ENCODE measurements at regions not wholly inside any gene's neighbourhood (a gene's known extent, or its start where the extent isn't known, plus 50 kb on each side); places are given as distances from the start of the nearest gene placed in this dataset.

GRCh38 chr1:4931486-4931885 lies 277.1 kb downstream of the AJAP1 start:
- no peaks in the 10 kb centered on the region for H3K36me3 ChIP-seq
- ATAC-seq: no peak
- H3K4me3 ChIP-seq: no peak overlapping the region
- intact Hi-C loops (cut with DNase I): no loop called here
- TF ChIP-seq CTCF (IDR thresholded peaks at IDR 0.05) (no peak), POLR2A (IDR thresholded peaks at IDR 0.05) (no peak)
- no peaks in the 10 kb centered on the region for H3K9me3 ChIP-seq
- no peak for DNase-seq
- H3K27me3 ChIP-seq: no peaks in the 10 kb centered on the region
- no peak overlapping the region for H3K27ac ChIP-seq
- 54% methylated on average over 4 of the region's 4 CpGs for WGBS (ENCODE audit: insufficient coverage, low coverage, low lambda C conversion rate, missing lambda C conversion rate)
- H3K4me1 ChIP-seq: no peaks in the 10 kb centered on the region

DNA sequence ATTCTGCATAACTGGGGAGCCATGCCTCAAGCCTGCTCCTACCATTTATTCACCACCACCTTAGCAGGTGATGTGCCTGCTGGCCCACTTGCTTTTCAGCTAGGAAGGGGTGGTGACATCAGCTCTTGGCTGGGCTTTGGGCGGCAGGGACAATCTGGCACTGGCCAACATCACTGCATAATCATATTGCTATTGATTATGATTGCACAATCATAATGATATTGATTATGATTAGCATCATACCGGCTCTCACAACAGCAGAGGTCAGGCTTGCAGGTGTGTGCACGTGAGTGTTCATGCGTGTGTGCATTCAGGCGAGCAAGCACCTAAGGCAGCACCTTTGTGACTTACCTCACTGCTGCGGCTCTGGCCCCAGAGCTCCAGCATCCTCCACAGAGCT lies 273.8 kb downstream of the AJAP1 start:
- Histone ChIP-seq H3K27ac (no peak overlapping the region), H3K27me3 (no peaks in the 10 kb centered on the region), H3K4me3 (no peak overlapping the region), H3K9me3 (no peaks in the 10 kb centered on the region), H3K4me1 (no peaks in the 10 kb centered on the region), H3K36me3 (no peaks in the 10 kb centered on the region)
- no peak for DNase-seq
- intact Hi-C loops (cut with DNase I): no loop called here
- no peak for ATAC-seq
- TF ChIP-seq POLR2A (IDR thresholded peaks at IDR 0.05) (no peak), CTCF (IDR thresholded peaks at IDR 0.05) (no peak)
- 36% methylated on average over 5 of the region's 6 CpGs for WGBS (ENCODE audit: insufficient coverage, low coverage, low lambda C conversion rate, missing lambda C conversion rate)

- no peak for DNase-seq
- Histone ChIP-seq H3K9me3 (no peaks in the 10 kb centered on the region), H3K36me3 (no peaks in the 10 kb centered on the region), H3K27me3 (no peaks in the 10 kb centered on the region), H3K27ac (no peak overlapping the region), H3K4me3 (no peak overlapping the region), H3K4me1 (no peaks in the 10 kb centered on the region)
- 25% methylated on average over 2 of the region's 2 CpGs for WGBS (ENCODE audit: insufficient coverage, low coverage, low lambda C conversion rate, missing lambda C conversion rate)
- intact Hi-C loops (cut with DNase I): no loop called here
- TF ChIP-seq POLR2A (IDR thresholded peaks at IDR 0.05) (no peak), CTCF (IDR thresholded peaks at IDR 0.05) (no peak)
- no peak for ATAC-seq
Measured at GRCh38 chr1:4924356-4924755, 269.9 kb downstream of the AJAP1 start.

DNA sequence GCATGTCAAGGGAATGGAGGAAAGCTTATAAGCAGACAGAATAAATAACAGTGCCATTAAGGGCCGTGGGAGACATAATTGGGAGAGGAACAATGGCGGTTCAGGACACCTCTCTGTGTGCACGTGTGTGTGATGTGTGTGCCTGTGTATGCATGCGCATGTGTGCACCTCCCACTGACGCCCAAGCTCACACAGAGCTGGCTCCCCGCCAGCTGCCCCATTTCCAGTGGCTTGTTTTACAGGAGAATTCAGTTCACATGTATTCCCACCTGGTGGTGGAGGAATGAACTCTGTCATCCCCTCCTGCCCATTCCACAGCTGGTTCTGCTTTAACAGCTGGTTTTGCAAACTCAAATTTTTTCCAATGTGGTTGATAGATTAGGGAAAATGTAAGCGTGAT lies 262.2 kb downstream of the AJAP1 start:
- TF ChIP-seq CTCF (IDR thresholded peaks at IDR 0.05) (no peak), POLR2A (IDR thresholded peaks at IDR 0.05) (no peak)
- Histone ChIP-seq H3K27ac (no peak overlapping the region), H3K36me3 (no peaks in the 10 kb centered on the region), H3K4me3 (no peak overlapping the region), H3K4me1 (no peaks in the 10 kb centered on the region), H3K9me3 (no peaks in the 10 kb centered on the region), H3K27me3 (no peaks in the 10 kb centered on the region)
- no peak for ATAC-seq
- 55% methylated on average over 4 of the region's 7 CpGs for WGBS (ENCODE audit: insufficient coverage, low coverage, low lambda C conversion rate, missing lambda C conversion rate)
- intact Hi-C loops (cut with DNase I): no loop called here
- DNase-seq: no peak

- no peaks in the 10 kb centered on the region for H3K27me3 ChIP-seq
- H3K27ac ChIP-seq: no peak overlapping the region
- intact Hi-C loops (cut with DNase I): no loop called here
- no peaks in the 10 kb centered on the region for H3K4me1 ChIP-seq
- H3K36me3 ChIP-seq: no peaks in the 10 kb centered on the region
- H3K9me3 ChIP-seq: no peaks in the 10 kb centered on the region
- DNase-seq (no peak), ATAC-seq (no peak)
- no peak for TF ChIP-seq CTCF (IDR thresholded peaks at IDR 0.05)
- TF ChIP-seq POLR2A (IDR thresholded peaks at IDR 0.05): no peak
- WGBS (ENCODE audit: insufficient coverage, low coverage, low lambda C conversion rate, missing lambda C conversion rate): 23% methylated on average over 2 of the region's 2 CpGs
- no peak overlapping the region for H3K4me3 ChIP-seq
Measured at GRCh38 chr1:4915154-4915553, 260.7 kb downstream of the AJAP1 start.

Measured in right lobe of liver (tissue), 6 donors.